ENCODE measurements at regions not wholly inside any gene's neighbourhood (a gene's known extent, or its start where the extent isn't known, plus 50 kb on each side); places are given as distances from the start of the nearest gene placed in this dataset.
"Not testable (repeated sequence)": the region's sequence is repeated elsewhere in the genome, so short reads cannot be mapped to it uniquely, and the experiment has no call there.

- TF ChIP-seq, protein P1, sequence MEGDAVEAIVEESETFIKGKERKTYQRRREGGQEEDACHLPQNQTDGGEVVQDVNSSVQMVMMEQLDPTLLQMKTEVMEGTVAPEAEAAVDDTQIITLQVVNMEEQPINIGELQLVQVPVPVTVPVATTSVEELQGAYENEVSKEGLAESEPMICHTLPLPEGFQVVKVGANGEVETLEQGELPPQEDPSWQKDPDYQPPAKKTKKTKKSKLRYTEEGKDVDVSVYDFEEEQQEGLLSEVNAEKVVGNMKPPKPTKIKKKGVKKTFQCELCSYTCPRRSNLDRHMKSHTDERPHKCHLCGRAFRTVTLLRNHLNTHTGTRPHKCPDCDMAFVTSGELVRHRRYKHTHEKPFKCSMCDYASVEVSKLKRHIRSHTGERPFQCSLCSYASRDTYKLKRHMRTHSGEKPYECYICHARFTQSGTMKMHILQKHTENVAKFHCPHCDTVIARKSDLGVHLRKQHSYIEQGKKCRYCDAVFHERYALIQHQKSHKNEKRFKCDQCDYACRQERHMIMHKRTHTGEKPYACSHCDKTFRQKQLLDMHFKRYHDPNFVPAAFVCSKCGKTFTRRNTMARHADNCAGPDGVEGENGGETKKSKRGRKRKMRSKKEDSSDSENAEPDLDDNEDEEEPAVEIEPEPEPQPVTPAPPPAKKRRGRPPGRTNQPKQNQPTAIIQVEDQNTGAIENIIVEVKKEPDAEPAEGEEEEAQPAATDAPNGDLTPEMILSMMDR (IDR thresholded peaks at IDR 0.05; ENCODE audit: low read length, missing control alignments) = no peak
- no peak overlapping the region for H3K4me3 ChIP-seq (replicated peaks; ENCODE audit: low read depth, low read length)
- DNase-seq (ENCODE audit: low read depth) = no peak
Observed at GRCh38 chr10:109324721-109325120, 598.6 kb downstream of the XPNPEP1 start.

DNA sequence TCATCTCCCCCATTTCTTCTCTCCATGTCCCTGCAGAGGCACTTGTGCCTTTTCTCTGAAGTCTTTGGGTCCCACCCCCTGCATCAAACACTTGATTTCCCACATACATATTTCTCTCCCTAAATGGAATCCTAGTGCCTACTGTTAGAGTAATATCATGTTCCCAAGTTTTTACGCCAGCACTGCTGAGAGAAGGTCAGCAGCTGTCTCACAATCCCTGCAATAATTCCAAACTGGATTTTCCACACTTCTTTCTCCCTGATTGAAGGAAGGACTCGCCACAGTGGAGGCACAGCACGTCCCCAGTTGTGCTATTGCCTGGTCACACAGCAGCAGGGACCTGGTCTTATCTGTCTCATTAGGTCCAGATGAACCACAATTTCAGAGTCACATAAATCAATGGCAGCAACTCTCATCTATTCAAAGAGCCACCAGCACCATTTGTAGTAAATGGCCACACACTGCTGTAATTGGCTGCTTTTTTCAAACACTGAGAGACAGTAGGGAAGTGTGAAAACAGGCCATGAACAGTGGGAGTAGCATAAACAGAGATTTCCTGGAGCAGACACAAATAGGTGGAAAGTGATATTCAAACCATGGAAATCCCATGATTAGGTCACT lies 605.5 kb downstream of the XPNPEP1 start:
- TF ChIP-seq, protein P1 (IDR thresholded peaks at IDR 0.05; ENCODE audit: low read length, missing control alignments) = no peak
- H3K4me3 ChIP-seq (replicated peaks; ENCODE audit: low read depth, low read length) = no peak overlapping the region
- DNase-seq (ENCODE audit: low read depth) = no peak

GRCh38 chr10:109314016-109314415 lies 609.3 kb downstream of the XPNPEP1 start:
- H3K4me3 ChIP-seq (replicated peaks; ENCODE audit: low read depth, low read length); DNase-seq (ENCODE audit: low read depth): not testable (repeated sequence)

DNA sequence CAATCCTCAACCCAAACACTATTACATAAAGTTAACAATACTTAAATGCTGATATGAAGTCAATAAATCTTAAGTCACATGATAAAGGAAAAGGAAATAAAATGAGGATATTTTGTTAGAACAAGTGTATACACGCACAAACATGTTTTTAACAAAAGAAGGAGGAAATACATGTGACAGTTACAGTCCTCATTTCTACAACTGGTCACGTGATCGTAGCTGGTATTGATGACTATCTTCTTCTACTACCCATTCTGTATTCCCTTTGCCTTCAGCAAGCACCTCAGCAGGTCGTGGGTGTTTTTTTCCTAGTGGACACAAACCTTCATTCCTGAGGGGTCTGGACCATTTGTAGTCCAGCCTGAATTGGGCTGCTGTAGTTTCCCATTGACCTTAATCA lies 610.8 kb downstream of the XPNPEP1 start:
- DNase-seq (ENCODE audit: low read depth) = not testable (repeated sequence)

DNA sequence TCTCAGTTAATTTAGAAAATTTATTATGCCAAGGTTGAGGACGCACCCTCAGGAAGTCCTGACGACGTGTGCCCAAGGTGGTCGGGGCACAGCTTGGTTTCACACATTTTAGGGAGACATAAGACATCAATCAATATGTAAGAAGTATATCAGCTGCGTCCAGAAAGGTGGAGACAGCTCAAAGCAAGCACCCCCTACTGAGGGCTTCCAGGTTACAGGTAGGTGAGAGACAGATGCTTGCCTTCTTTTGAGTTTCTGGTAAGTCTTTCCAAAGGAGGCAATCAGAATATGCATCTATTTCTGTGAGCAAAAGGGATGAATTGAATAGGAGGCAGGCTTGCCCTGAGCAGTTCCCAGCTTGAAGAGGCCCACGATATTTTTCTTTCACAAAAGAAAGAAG lies 614.3 kb downstream of the XPNPEP1 start:
- H3K4me3 ChIP-seq (replicated peaks; ENCODE audit: low read depth, low read length) = no peak overlapping the region
- no peak for DNase-seq (ENCODE audit: low read depth)
- TF ChIP-seq, protein P1 (IDR thresholded peaks at IDR 0.05; ENCODE audit: low read length, missing control alignments) = no peak

More for the DNA sequence above, 610.8 kb downstream of the XPNPEP1 start:
- not testable (repeated sequence) for H3K4me3 ChIP-seq (replicated peaks; ENCODE audit: low read depth, low read length)

- not testable (repeated sequence) for DNase-seq (ENCODE audit: low read depth); H3K4me3 ChIP-seq (replicated peaks; ENCODE audit: low read depth, low read length)
Observed at GRCh38 chr10:109307102-109307501, 616.2 kb downstream of the XPNPEP1 start.

- no peak overlapping the region for H3K4me3 ChIP-seq (replicated peaks; ENCODE audit: low read depth, low read length)
- DNase-seq (ENCODE audit: low read depth) = no peak
- TF ChIP-seq, protein P1 (IDR thresholded peaks at IDR 0.05; ENCODE audit: low read length, missing control alignments) = no peak
Observed at GRCh38 chr10:109306698-109307097, 616.6 kb downstream of the XPNPEP1 start.

DNA sequence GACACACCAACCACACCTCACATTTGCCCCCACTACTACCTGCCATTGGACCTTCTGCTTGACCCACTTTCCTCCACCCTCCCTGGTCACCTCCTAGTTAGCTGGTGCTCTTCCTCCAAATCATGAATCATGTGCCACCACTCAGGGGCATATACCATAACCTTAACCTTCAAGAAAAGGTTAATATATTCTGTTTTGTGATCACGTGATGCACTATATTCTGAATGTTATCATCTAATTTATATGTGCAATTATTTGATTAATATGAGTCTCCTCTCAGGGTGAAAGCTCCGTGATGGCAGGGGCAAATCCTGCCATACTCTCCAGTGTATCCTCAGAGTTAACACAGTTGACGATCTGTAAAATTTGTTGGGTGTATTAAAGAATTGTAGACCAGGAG lies 635.5 kb downstream of the XPNPEP1 start:
- no peak overlapping the region for H3K4me3 ChIP-seq (replicated peaks; ENCODE audit: low read depth, low read length)
- TF ChIP-seq, protein P1 (IDR thresholded peaks at IDR 0.05; ENCODE audit: low read length, missing control alignments) = no peak
- DNase-seq (ENCODE audit: low read depth) = no peak

Measured in fibroblast of pulmonary artery (primary cell).